IMR-90 (cell line): ENCODE measurements at regions not wholly inside any gene's neighbourhood (a gene's known extent, or its start where the extent isn't known, plus 50 kb on each side); places are given as distances from the start of the nearest gene placed in this dataset.

Source experiments
- ATAC-seq: fragments of 200-7000 bp; cut with Tn5 transposase; 2 replicates; pipeline ENCODE4 v1.9.1; 2020; ENCODE audit warnings: low read depth, mild to moderate bottlenecking, moderate library complexity
- BruUV-seq: library from RNA; stranded (reverse); fragments of 400-500 nt; replicated peaks from 2 replicates; lab custom pipeline; 2021; lab: Mats Ljungman, UMichigan
- CTCF ChIA-PET: fragments of 300-600 bp; formaldehyde crosslinking; extraction: SDS; loops from one replicate; lab custom pipeline; 2021; ENCODE audit warnings: antibody characterized with exemption; lab: Yijun Ruan, JAX
- POLR2A ChIA-PET: fragments of 300-600 bp; sonication (Branson Sonifier 250); formaldehyde crosslinking; loops from one replicate; lab custom pipeline; 2022; ENCODE audit warnings: antibody characterized with exemption; ENCODE audit not compliant: unreplicated experiment; lab: Charles Lee
- DNase-seq: peaks from one replicate; pipeline ENCODE4 v3.0.0; 2013
- H2AFZ ChIP-seq: replicated peaks from 2 replicates; pipeline ENCODE3; 2013; ENCODE audit warnings: low read length, mild to moderate bottlenecking; ENCODE audit not compliant: poor library complexity
- H2AK5ac ChIP-seq: 2 replicates; pipeline ENCODE4 v1.6.1; 2013; ENCODE audit warnings: low read depth, low read length, inconsistent platforms
- H2AK9ac ChIP-seq: replicated peaks from 2 replicates; pipeline ENCODE3; 2013; ENCODE audit warnings: mild to moderate bottlenecking, low read depth, low read length, moderate library complexity; ENCODE audit not compliant: poor library complexity
- H2BK120ac ChIP-seq: 2 replicates; pipeline ENCODE4 v1.6.1; 2013; ENCODE audit warnings: low read depth, low read length, inconsistent platforms
- H2BK15ac ChIP-seq: 3 replicates; pipeline ENCODE4 v1.6.1; 2013; ENCODE audit warnings: low read depth, low read length, inconsistent platforms
- H2BK20ac ChIP-seq: 2 replicates; pipeline ENCODE4 v1.6.1; 2013; ENCODE audit warnings: low read depth, mild to moderate bottlenecking, inconsistent platforms, low read length, moderate library complexity
- H2BK5ac ChIP-seq: 2 replicates; pipeline ENCODE4 v1.6.1; 2013; ENCODE audit warnings: mild to moderate bottlenecking, low read depth, low read length, inconsistent platforms; ENCODE audit not compliant: poor library complexity, severe bottlenecking
- H3K14ac ChIP-seq: replicated peaks from 2 replicates; pipeline ENCODE4 v1.6.1; 2013; ENCODE audit warnings: low read depth, low read length, inconsistent platforms
- H3K18ac ChIP-seq: 2 replicates; pipeline ENCODE4 v1.6.1; 2013; ENCODE audit warnings: low read depth, low read length, control low read depth
- H3K23ac ChIP-seq: 2 replicates; pipeline ENCODE4 v1.6.1; 2013; ENCODE audit warnings: low read depth, low read length, inconsistent platforms
- H3K27ac ChIP-seq: 2 replicates; pipeline ENCODE4 v1.5.1; 2013; ENCODE audit warnings: mild to moderate bottlenecking, control low read depth, low read length; ENCODE audit not compliant: insufficient read depth
- H3K27me3 ChIP-seq: 2 replicates; pipeline ENCODE4 v1.6.1; 2013; ENCODE audit warnings: low read length; ENCODE audit not compliant: control insufficient read depth, insufficient read depth
- H3K36me3 ChIP-seq: 2 replicates; pipeline ENCODE4 v1.6.1; 2013; ENCODE audit warnings: low read length, mixed read lengths; ENCODE audit not compliant: control insufficient read depth, insufficient read depth
- H3K4ac ChIP-seq: 2 replicates; pipeline ENCODE4 v1.6.1; 2013; ENCODE audit warnings: low read depth, low read length, inconsistent platforms
- H3K4me1 ChIP-seq: 2 replicates; pipeline ENCODE4 v1.6.1; 2013; ENCODE audit warnings: low read length, mixed read lengths; ENCODE audit not compliant: control insufficient read depth, insufficient read depth
- H3K4me2 ChIP-seq: 2 replicates; pipeline ENCODE4 v1.6.1; 2013; ENCODE audit warnings: low read depth, mild to moderate bottlenecking, control low read depth, low read length, moderate library complexity
- H3K4me3 ChIP-seq: 2 replicates; pipeline ENCODE4 v1.5.1; 2013; ENCODE audit warnings: low read depth, mild to moderate bottlenecking, control low read depth, low read length, moderate library complexity; ENCODE audit not compliant: insufficient read depth
- H3K56ac ChIP-seq: 2 replicates; pipeline ENCODE4 v1.6.1; 2013; ENCODE audit warnings: low read length, inconsistent platforms; ENCODE audit not compliant: insufficient read depth; ENCODE audit errors: extremely low read depth
- H3K79me1 ChIP-seq, 2 experiments: 2 replicates each; pipeline ENCODE4 v1.6.1; 2013; ENCODE audit warnings: low read length in 2 of 2, inconsistent platforms in 1 of 2, low read depth in 1 of 2
- H3K9ac ChIP-seq: 2 replicates; pipeline ENCODE4 v1.6.1; 2013; ENCODE audit warnings: low read depth, low read length, control low read depth
- H3K9me1 ChIP-seq: 2 replicates; pipeline ENCODE4 v1.6.1; 2013; ENCODE audit warnings: low read length, inconsistent platforms; ENCODE audit not compliant: insufficient read depth
- H3K9me3 ChIP-seq: 2 replicates; pipeline ENCODE4 v1.6.1; 2013; ENCODE audit warnings: low read length; ENCODE audit not compliant: control insufficient read depth, insufficient read depth
- H4K20me1 ChIP-seq: 2 replicates; pipeline ENCODE4 v1.6.1; 2013; ENCODE audit warnings: low read length, inconsistent platforms; ENCODE audit not compliant: insufficient read depth
- H4K5ac ChIP-seq: 2 replicates; pipeline ENCODE4 v1.6.1; 2013; ENCODE audit warnings: mild to moderate bottlenecking, low read depth, low read length, control low read depth
- H4K8ac ChIP-seq, 2 experiments: 2 replicates each; pipeline ENCODE4 v1.6.1; 2013; ENCODE audit warnings: low read depth in 2 of 2, low read length in 2 of 2, control low read depth in 1 of 2, inconsistent platforms in 1 of 2
- H4K91ac ChIP-seq: 2 replicates; pipeline ENCODE4 v1.6.1; 2013; ENCODE audit warnings: low read depth, low read length, inconsistent platforms; ENCODE audit not compliant: insufficient read depth
- BHLHE40 ChIP-seq: fragments of 150-350 bp; IDR thresholded peaks from 2 replicates; pipeline ENCODE4 v1.6.1; 2016; ENCODE audit warnings: mild to moderate bottlenecking, low read depth, low read length
- CEBPB ChIP-seq: IDR thresholded peaks from 2 replicates; pipeline ENCODE4 v1.6.1; 2012; ENCODE audit warnings: low read depth, low read length, improper control_type of control experiment
- CHD1 ChIP-seq: IDR thresholded peaks from 2 replicates; pipeline ENCODE4 v1.6.1; 2012; ENCODE audit warnings: low read depth, low read length, improper control_type of control experiment
- CTCF ChIP-seq: conservative IDR thresholded peaks from 2 replicates; pipeline ENCODE4 v1.5.1; 2012; ENCODE audit warnings: mild to moderate bottlenecking, low read depth, low read length, improper control_type of control experiment
- ELK1 ChIP-seq: fragments of 150-350 bp; IDR thresholded peaks from 2 replicates; pipeline ENCODE4 v1.6.1; 2016; ENCODE audit warnings: low read depth, mild to moderate bottlenecking, low read length, moderate library complexity, borderline replicate concordance
- FOS ChIP-seq: fragments of 150-350 bp; IDR thresholded peaks from 2 replicates; pipeline ENCODE4 v1.6.1; 2016; ENCODE audit warnings: low read depth, low read length
- MAFK ChIP-seq: IDR thresholded peaks from 2 replicates; pipeline ENCODE4 v1.6.1; 2012; ENCODE audit warnings: low read depth, low read length, improper control_type of control experiment
- MAZ ChIP-seq: IDR thresholded peaks from 2 replicates; pipeline ENCODE4 v1.6.1; 2012; ENCODE audit warnings: low read depth, mild to moderate bottlenecking, low read length, improper control_type of control experiment, moderate library complexity, borderline replicate concordance
- MXI1 ChIP-seq: IDR thresholded peaks from 2 replicates; pipeline ENCODE4 v1.6.1; 2012; ENCODE audit warnings: low read depth, mild to moderate bottlenecking, low read length, moderate library complexity, borderline replicate concordance
- NFE2L2 ChIP-seq: fragments of 150-350 bp; IDR thresholded peaks from 2 replicates; pipeline ENCODE4 v1.6.1; 2016; ENCODE audit warnings: low read depth, mild to moderate bottlenecking, low read length
- POLR2A ChIP-seq: IDR thresholded peaks from 2 replicates; pipeline ENCODE4 v1.6.1; 2012; ENCODE audit warnings: mild to moderate bottlenecking, low read depth, low read length
- RAD21 ChIP-seq: IDR thresholded peaks from 2 replicates; pipeline ENCODE4 v1.6.1; 2012; ENCODE audit warnings: low read length, improper control_type of control experiment
- RCOR1 ChIP-seq: IDR thresholded peaks from 2 replicates; pipeline ENCODE4 v1.6.1; 2012; ENCODE audit warnings: mild to moderate bottlenecking, low read length, improper control_type of control experiment; ENCODE audit not compliant: insufficient replicate concordance
- RFX5 ChIP-seq: IDR thresholded peaks from 2 replicates; pipeline ENCODE4 v1.8.0; 2012; ENCODE audit warnings: low read depth, mild to moderate bottlenecking, low read length, moderate library complexity
- SMC3 ChIP-seq: fragments of 150-350 bp; IDR thresholded peaks from 2 replicates; pipeline ENCODE4 v1.6.1; 2016; ENCODE audit warnings: low read depth, mild to moderate bottlenecking, antibody characterized with exemption, low read length, moderate library complexity
- WGBS, 2 experiments: methylation state at CpG; one replicate each; pipeline versions ENCODE4 v1.1.5 to v1.1.7; 2013; ENCODE audit warnings: missing lambda C conversion rate in 2 of 2; ENCODE audit not compliant: insufficient read length in 1 of 2; ENCODE audit errors: extremely low coverage in 2 of 2; 5-methylcytosine and 5-hydroxymethylcytosine counted together
- dilution Hi-C: fragments of 300-500 bp; cut with HindIII; formaldehyde crosslinking; loops from one replicate; pipeline ENCODE4 v1.14.3; 2018; ENCODE audit warnings: low sequenced_read_pairs; ENCODE audit not compliant: unreplicated experiment
- in situ Hi-C: fragments of 300-500 bp; cut with MboI; formaldehyde crosslinking; loops from 3 replicates; pipeline ENCODE4 v1.14.3; 2019; ENCODE audit warnings: low sequenced_read_pairs, inconsistent platforms, mixed read lengths
- intact Hi-C: fragments of 100-400 bp; cut with micrococcal nuclease; formaldehyde crosslinking; loops from 2 replicates; pipeline ENCODE4 v1.10.0; 2022
- TF ChIP-seq, protein P1 (sequence below): fragments of 150-350 bp; IDR thresholded peaks from 2 replicates; pipeline ENCODE4 v1.6.1; 2017; ENCODE audit warnings: mild to moderate bottlenecking, antibody characterized with exemption, low read length, low read depth

GRCh38 chr4:126338548-126338947, 1023.8 kb downstream of the FAT4 start:
- dilution Hi-C loops, result no loop called here
- H2BK120ac ChIP-seq, result no peak overlapping the region
- no peak for TF ChIP-seq CTCF
- no peak for TF ChIP-seq ELK1
- TF ChIP-seq RCOR1, result no peak
- no peak for TF ChIP-seq NFE2L2
- no peak for TF ChIP-seq SMC3
- no peak for TF ChIP-seq FOS
- TF ChIP-seq, protein P1, sequence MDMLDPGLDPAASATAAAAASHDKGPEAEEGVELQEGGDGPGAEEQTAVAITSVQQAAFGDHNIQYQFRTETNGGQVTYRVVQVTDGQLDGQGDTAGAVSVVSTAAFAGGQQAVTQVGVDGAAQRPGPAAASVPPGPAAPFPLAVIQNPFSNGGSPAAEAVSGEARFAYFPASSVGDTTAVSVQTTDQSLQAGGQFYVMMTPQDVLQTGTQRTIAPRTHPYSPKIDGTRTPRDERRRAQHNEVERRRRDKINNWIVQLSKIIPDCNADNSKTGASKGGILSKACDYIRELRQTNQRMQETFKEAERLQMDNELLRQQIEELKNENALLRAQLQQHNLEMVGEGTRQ, result no peak
- TF ChIP-seq MXI1, result no peak
- TF ChIP-seq MAFK, result no peak
- TF ChIP-seq BHLHE40, result no peak
- TF ChIP-seq CHD1, result no peak
- TF ChIP-seq MAZ, result no peak
- TF ChIP-seq CEBPB, result no peak
- no peak for TF ChIP-seq RFX5
- no peak for TF ChIP-seq RAD21
- TF ChIP-seq POLR2A, result no peak

More at GRCh38 chr4:126338548-126338947, 1023.8 kb downstream of the FAT4 start:
- H2BK20ac ChIP-seq, result no peak overlapping the region
- intact Hi-C loops, result no loop called here
- no peak overlapping the region for H4K5ac ChIP-seq
- ChIA-PET POLR2A (no interaction called here), CTCF (no interaction called here)
- no peak overlapping the region for H3K14ac ChIP-seq
- in situ Hi-C loops, result no loop called here
- H3K4me3 ChIP-seq, result no peak overlapping the region
- H3K18ac ChIP-seq, result no peak overlapping the region
- H4K91ac ChIP-seq, result no peak overlapping the region
- no peak overlapping the region for H4K8ac ChIP-seq
- H3K36me3 ChIP-seq, result no peaks in the 10 kb centered on the region
- H3K56ac ChIP-seq, result no peak overlapping the region
- H2AK9ac ChIP-seq, result no peak overlapping the region
- no peak overlapping the region for H3K27ac ChIP-seq
- H2BK15ac ChIP-seq, result no peak overlapping the region
- H3K4me1 ChIP-seq, result no peaks in the 10 kb centered on the region
- no peak for DNase-seq
- H3K9ac ChIP-seq, result no peak overlapping the region
- BruUV-seq, result no TSS peak
- H2AFZ ChIP-seq, result no peak overlapping the region
- H2AK5ac ChIP-seq, result no peak overlapping the region
- WGBS, 2 experiments, result 20% methylated on average over 1 of the region's 2 CpGs; no CpG with 5 or more reads in 1 of the 2 experiments
- H3K4me2 ChIP-seq, result no peak overlapping the region
- peaks cover 3% of the 10 kb centered on the region; the same call in 1 of the 2 replicates for H3K9me1 ChIP-seq
- no peak overlapping the region for H3K4ac ChIP-seq
- no peaks in the 10 kb centered on the region for H3K9me3 ChIP-seq
- no peak overlapping the region for H2BK5ac ChIP-seq
- H4K20me1 ChIP-seq, result no peaks in the 10 kb centered on the region
- H3K79me1 ChIP-seq, result no peaks in the 10 kb centered on the region
- H3K27me3 ChIP-seq, result no peaks in the 10 kb centered on the region
- H3K23ac ChIP-seq, result no peak overlapping the region
- ATAC-seq, result no peak
